B cell (primary cell): ENCODE measurements at regions not wholly inside any gene's neighbourhood (a gene's known extent, or its start where the extent isn't known, plus 50 kb on each side); places are given as distances from the start of the nearest gene placed in this dataset.

Experiments
- ATAC-seq: fragments of 200-7000 bp; cut with Tn5 transposase; one replicate; pipeline ENCODE4 v1.10.0; 2021; ENCODE audit warnings: low read depth, mild to moderate bottlenecking, moderate number of reproducible peaks, moderate library complexity
- CTCF ChIA-PET: fragments of 350-600 bp; sonication (Branson Sonifier 250); formaldehyde crosslinking; loops from one replicate; lab custom pipeline; 2021; ENCODE audit warnings: antibody characterized with exemption, inconsistent platforms; lab: Charles Lee
- POLR2A ChIA-PET: fragments of 350-600 bp; sonication (Branson Sonifier 250); formaldehyde crosslinking; loops from one replicate; lab custom pipeline; 2021; ENCODE audit warnings: antibody characterized with exemption; lab: Charles Lee
- DNase-seq: peaks from one replicate; pipeline ENCODE4 v3.0.0; 2013
- H2AFZ ChIP-seq: 2 replicates; pipeline ENCODE4 v1.6.1; 2012; ENCODE audit warnings: mild to moderate bottlenecking, low read depth, low read length; ENCODE audit not compliant: insufficient read depth, poor library complexity, severe bottlenecking
- H3K27ac ChIP-seq, 2 donors: 1 replicate in 1 of 2; 2 replicates in 1 of 2; pipeline ENCODE4 v1.5.1; 2012 to 2013; ENCODE audit warnings: low read length in 2 of 2, mild to moderate bottlenecking in 2 of 2, moderate library complexity in 1 of 2
- H3K27me3 ChIP-seq, 4 experiments: fragments of 200-600 bp in 1 of 4; sonication (generic) in 1 of 4; replicated peaks in 1 of 4; 1 replicate in 2 of 4; 2 replicates in 2 of 4; pipeline versions ENCODE4 v1.6.1 to v1.7.0; 2013 to 2016; ENCODE audit warnings: low read length in 3 of 4, mild to moderate bottlenecking in 2 of 4, mixed read lengths in 1 of 4, moderate library complexity in 1 of 4; ENCODE audit not compliant: insufficient read depth in 4 of 4, control insufficient read depth in 3 of 4; ENCODE audit errors: control extremely low read depth in 1 of 4
- H3K36me3 ChIP-seq, 2 experiments: replicated peaks in 1 of 2; 1 replicate in 1 of 2; 2 replicates in 1 of 2; pipeline versions ENCODE4 v1.6.1 to v1.7.1; 2013; ENCODE audit warnings: low read length in 1 of 2; ENCODE audit not compliant: insufficient read depth in 2 of 2, control insufficient read depth in 1 of 2; ENCODE audit errors: control extremely low read depth in 1 of 2, extremely low read depth in 1 of 2
- H3K4me1 ChIP-seq, 2 donors: fragments of 200-600 bp in 1 of 2; sonication (generic) in 1 of 2; 1 replicate in 1 of 2; 2 replicates in 1 of 2; pipeline versions ENCODE4 v1.5.1 to v1.6.1; 2013 to 2017; ENCODE audit warnings: low read length in 2 of 2; ENCODE audit not compliant: control insufficient read depth in 2 of 2, insufficient read depth in 2 of 2
- H3K4me2 ChIP-seq: replicated peaks from 2 replicates; pipeline ENCODE3; 2012; ENCODE audit warnings: mild to moderate bottlenecking, low read depth, low read length; ENCODE audit not compliant: poor library complexity, severe bottlenecking
- H3K4me3 ChIP-seq, 5 experiments: fragments of 200-600 bp in 1 of 5; sonication (generic) in 1 of 5; 1 replicate in 3 of 5; 2 replicates in 2 of 5; pipeline versions ENCODE4 v1.5.1 to v1.7.0; 2011 to 2016; ENCODE audit warnings: low read length in 4 of 5, mild to moderate bottlenecking in 4 of 5, low read depth in 2 of 5, control low read depth in 1 of 5, moderate library complexity in 1 of 5; ENCODE audit not compliant: insufficient read depth in 1 of 5; ENCODE audit errors: control extremely low read depth in 1 of 5, extremely low read depth in 1 of 5
- H3K79me2 ChIP-seq: fragments of 200-600 bp; sonication (generic); one replicate; pipeline ENCODE4 v1.6.0; 2016; ENCODE audit warnings: low read length; ENCODE audit not compliant: control insufficient read depth, insufficient read depth
- H3K9ac ChIP-seq: fragments of 200-600 bp; sonication (generic); 2 replicates; pipeline ENCODE4 v1.6.1; 2017; ENCODE audit warnings: mild to moderate bottlenecking, low read length, moderate library complexity
- H3K9me3 ChIP-seq, 3 donors: one replicate each; pipeline versions ENCODE4 v1.6.1 to v1.7.1; 2013; ENCODE audit warnings: low read length in 2 of 3; ENCODE audit not compliant: control insufficient read depth in 2 of 3, insufficient read depth in 1 of 3; ENCODE audit errors: control extremely low read depth in 1 of 3
- H4K20me1 ChIP-seq: 2 replicates; pipeline ENCODE4 v1.6.0; 2012; ENCODE audit warnings: mild to moderate bottlenecking, low read length; ENCODE audit not compliant: insufficient read depth, control insufficient read depth, poor library complexity, severe bottlenecking
- H3K27ac Mint-ChIP-seq: one replicate; pipeline ENCODE4 v1.8.0; 2021; ENCODE audit warnings: mixed read lengths
- H3K27me3 Mint-ChIP-seq: one replicate; pipeline ENCODE4 v1.8.0; 2021; ENCODE audit warnings: mixed read lengths
- H3K4me1 Mint-ChIP-seq: one replicate; pipeline ENCODE4 v1.8.0; 2021; ENCODE audit warnings: mixed read lengths
- H3K4me3 Mint-ChIP-seq: one replicate; pipeline ENCODE4 v1.8.0; 2021; ENCODE audit warnings: mixed read lengths
- H3K9me3 Mint-ChIP-seq: one replicate; pipeline ENCODE4 v1.8.0; 2022; ENCODE audit warnings: mixed read lengths; ENCODE audit not compliant: insufficient read depth
- CTCF ChIP-seq: fragments of 200-600 bp; IDR thresholded peaks from one replicate; pipeline ENCODE4 v1.8.0; 2022; ENCODE audit warnings: antibody characterized with exemption, mild to moderate bottlenecking
- EZH2 ChIP-seq: IDR thresholded peaks from 2 replicates; pipeline ENCODE4 v1.6.1; 2012; ENCODE audit warnings: borderline replicate concordance, low read depth, mild to moderate bottlenecking, moderate library complexity, low read length; ENCODE audit not compliant: insufficient read depth, poor library complexity, severe bottlenecking
- WGBS: methylation state at CpG from one replicate; pipeline ENCODE4 v1.1.5; 2013; ENCODE audit warnings: missing lambda C conversion rate; ENCODE audit not compliant: insufficient coverage; 5-methylcytosine and 5-hydroxymethylcytosine counted together
- intact Hi-C: fragments of 100-400 bp; cut with micrococcal nuclease; formaldehyde crosslinking; loops from one replicate; pipeline ENCODE4 v1.10.0; 2022

GRCh38 chr2:221786297-221786926, 214.3 kb upstream of the EPHA4 start:
- CTCF ChIA-PET: no interaction called here
- 100% methylated on average over 2 of the region's 5 CpGs for WGBS

GRCh38 chr2:221780281-221780688, 208.2 kb upstream of the EPHA4 start:
- intact Hi-C loops: no loop called here
- no peak for ATAC-seq
- Histone ChIP-seq H3K36me3 (no peaks in the 10 kb centered on the region), H3K27me3 (no peaks in the 10 kb centered on the region), H3K4me3 (no peak overlapping the region), H3K4me2 (no peak overlapping the region), H3K4me1 (no peaks in the 10 kb centered on the region), H2AFZ (no peak overlapping the region), H3K79me2 (no peaks in the 10 kb centered on the region), H3K9me3 (no peaks in the 10 kb centered on the region), H4K20me1 (no peaks in the 10 kb centered on the region), H3K27ac (no peak overlapping the region), H3K9ac (no peak overlapping the region)
- ChIA-PET CTCF (no interaction called here), POLR2A (no interaction called here)
- H3K27me3 Mint-ChIP-seq: peaks cover 4% of the 10 kb centered on the region
- H3K4me3 Mint-ChIP-seq: no peak overlapping the region
- no peak for TF ChIP-seq CTCF
- no peak for TF ChIP-seq EZH2
- H3K4me1 Mint-ChIP-seq: no peaks in the 10 kb centered on the region
- peaks cover 2% of the 10 kb centered on the region for H3K9me3 Mint-ChIP-seq
- DNase-seq: no peak
- WGBS: no CpG with 5 or more reads among the region's 1 CpG
- H3K27ac Mint-ChIP-seq: no peak overlapping the region

More at GRCh38 chr2:221786297-221786926, 214.3 kb upstream of the EPHA4 start:
- no peak overlapping the region for H3K4me3 Mint-ChIP-seq
- POLR2A ChIA-PET: no interaction called here
- Histone ChIP-seq H3K27ac (no peak overlapping the region), H3K9me3 (no peaks in the 10 kb centered on the region), H3K4me2 (no peak overlapping the region), H2AFZ (no peak overlapping the region), H3K4me1 (no peaks in the 10 kb centered on the region), H3K79me2 (no peaks in the 10 kb centered on the region), H3K36me3 (no peaks in the 10 kb centered on the region), H4K20me1 (no peaks in the 10 kb centered on the region), H3K27me3 (no peaks in the 10 kb centered on the region), H3K9ac (no peak overlapping the region), H3K4me3 (no peak overlapping the region)
- H3K27ac Mint-ChIP-seq: no peak overlapping the region
- H3K4me1 Mint-ChIP-seq: no peaks in the 10 kb centered on the region
- peaks cover 4% of the 10 kb centered on the region for H3K27me3 Mint-ChIP-seq
- DNase-seq: no peak
- H3K9me3 Mint-ChIP-seq: peaks cover 2% of the 10 kb centered on the region
- intact Hi-C loops: no loop called here
- no peak for ATAC-seq
- TF ChIP-seq EZH2 (no peak), CTCF (no peak)
